Heart right ventricle (tissue), 16 donors: ENCODE measurements at regions not wholly inside any gene's neighbourhood (a gene's known extent, or its start where the extent isn't known, plus 50 kb on each side); places are given as distances from the start of the nearest gene placed in this dataset.

Source experiments
- ATAC-seq, 8 donors: fragments of 200-7000 bp; cut with Tn5 transposase; one replicate each; pipeline ENCODE4 v1.9.1; 2020; ENCODE audit warnings: mild to moderate bottlenecking in 8 of 8, moderate library complexity in 8 of 8, moderate number of reproducible peaks in 1 of 8
- DNase-seq, 2 donors: peaks; one replicate each; pipeline ENCODE4 v3.0.0-alpha.2; 2020
- H3K27ac ChIP-seq, 10 donors: fragments of 200-600 bp; sonication (generic) in 2 of 10; one replicate each; pipeline versions ENCODE4 v1.5.0 to v1.8.0; 2020 to 2022; ENCODE audit warnings: mild to moderate bottlenecking in 3 of 10
- H3K27me3 ChIP-seq, 7 donors: fragments of 200-600 bp; one replicate each; pipeline ENCODE4 v1.8.0; 2021 to 2022; ENCODE audit warnings: mild to moderate bottlenecking in 2 of 7
- H3K36me3 ChIP-seq, 9 donors: fragments of 200-600 bp; sonication (generic) in 1 of 9; one replicate each; pipeline versions ENCODE4 v1.5.0 to v1.8.0; 2020 to 2022; ENCODE audit warnings: mild to moderate bottlenecking in 2 of 9
- H3K4me1 ChIP-seq, 9 donors: fragments of 200-600 bp; sonication (generic) in 1 of 9; one replicate each; pipeline versions ENCODE4 v1.5.0 to v1.8.0; 2020 to 2022; ENCODE audit warnings: mild to moderate bottlenecking in 4 of 9
- H3K4me3 ChIP-seq, 10 donors: fragments of 200-600 bp; sonication (generic) in 2 of 10; one replicate each; pipeline versions ENCODE4 v1.5.0 to v1.8.0; 2020 to 2022; ENCODE audit warnings: mild to moderate bottlenecking in 7 of 10, moderate library complexity in 2 of 10
- H3K9me3 ChIP-seq, 11 donors: fragments of 200-600 bp in 10 of 11; sonication (generic) in 2 of 11; one replicate each; pipeline versions ENCODE4 v1.5.0 to v1.8.0; 2013 to 2022; ENCODE audit warnings: mild to moderate bottlenecking in 2 of 11, control low read depth in 1 of 11, moderate library complexity in 1 of 11
- WGBS, 2 donors: extraction: QIAGEN DNeasy Blood & Tissue Kit; methylation state at CpG; one replicate each; pipeline ENCODE4 v1.1.7; 2013; ENCODE audit warnings: inconsistent platforms in 1 of 2; 5-methylcytosine and 5-hydroxymethylcytosine counted together
- intact Hi-C, 10 donors: fragments of 100-400 bp; cut with DNase I; formaldehyde crosslinking; loops; one replicate each; pipeline versions ENCODE4 v1.11.1 to v1.14.2; 2022
- TF ChIP-seq, protein P1 (sequence below), 9 donors: fragments of 200-600 bp; sonication (generic) in 2 of 9; IDR thresholded peaks; one replicate each; pipeline versions ENCODE4 v1.5.0 to v1.8.0; 2021 to 2022; ENCODE audit warnings: antibody characterized with exemption in 9 of 9, mild to moderate bottlenecking in 5 of 9, moderate library complexity in 1 of 9
- donor health status: Arrhythmogenic right ventricular cardiomyopathy.
- donor health status: ischemic (EF 13 %, LVEDD 7.1; RV severe dilation, severe dysfunction).
- donor health status: healthy with polysubstance abuse.
- donor health status: DM: no; HTN: yes; CAD: no.
- donor health status: DM: no; HTN: no; CAD: no.
- donor health status: ischemic (EF 25% LVEDD 6.9; RV normal size, moderate dysfunction).
- donor health status: ischemic (EF 25% LVEDD 5.7; RV mildly dilated, moderate dysfunction).
- donor health status: healthy.
- donor health status: DM: yes; HTN: yes; CAD: no.
- donor health status: Ischemic cardiomyopathy.
- donor health status: ischemic (EF 35%, LVEDD 5.7; RV mildly dilated, moderate dysfunction).
- donor health status: nonischemic (EF 11% LVEDD 7.7; RV severe dilation, severe dysfunction).
- donor health status: DM: yes; HTN: yes; CAD: no.
- donor health status: PGD.
- donor health status: ischemic (EF 29% LVEDD 5.4; RV normal size, mild dysfunction).
- donor health status: nonischemic (EF 23%, LVEDD 6.1; RV moderate dilation, normal function).

GRCh38 chr13:82571653-82572052 lies 1310.6 kb downstream of the SLITRK1 start:
- TF ChIP-seq, protein P1, sequence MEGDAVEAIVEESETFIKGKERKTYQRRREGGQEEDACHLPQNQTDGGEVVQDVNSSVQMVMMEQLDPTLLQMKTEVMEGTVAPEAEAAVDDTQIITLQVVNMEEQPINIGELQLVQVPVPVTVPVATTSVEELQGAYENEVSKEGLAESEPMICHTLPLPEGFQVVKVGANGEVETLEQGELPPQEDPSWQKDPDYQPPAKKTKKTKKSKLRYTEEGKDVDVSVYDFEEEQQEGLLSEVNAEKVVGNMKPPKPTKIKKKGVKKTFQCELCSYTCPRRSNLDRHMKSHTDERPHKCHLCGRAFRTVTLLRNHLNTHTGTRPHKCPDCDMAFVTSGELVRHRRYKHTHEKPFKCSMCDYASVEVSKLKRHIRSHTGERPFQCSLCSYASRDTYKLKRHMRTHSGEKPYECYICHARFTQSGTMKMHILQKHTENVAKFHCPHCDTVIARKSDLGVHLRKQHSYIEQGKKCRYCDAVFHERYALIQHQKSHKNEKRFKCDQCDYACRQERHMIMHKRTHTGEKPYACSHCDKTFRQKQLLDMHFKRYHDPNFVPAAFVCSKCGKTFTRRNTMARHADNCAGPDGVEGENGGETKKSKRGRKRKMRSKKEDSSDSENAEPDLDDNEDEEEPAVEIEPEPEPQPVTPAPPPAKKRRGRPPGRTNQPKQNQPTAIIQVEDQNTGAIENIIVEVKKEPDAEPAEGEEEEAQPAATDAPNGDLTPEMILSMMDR (IDR thresholded peaks at IDR 0.05): no peak
- Histone ChIP-seq H3K36me3 (no peaks in the 10 kb centered on the region), H3K4me1 (no peaks in the 10 kb centered on the region), H3K4me3 (no peak overlapping the region), H3K9me3 (peaks cover 0 to 21% (median 0%) of the 10 kb centered on the region in 11 donors), H3K27ac (no peak overlapping the region), H3K27me3 (no peaks in the 10 kb centered on the region)
- DNase-seq (no peak), ATAC-seq (no peak)
- 60 to 71% methylated on average over 3 of the region's 3 CpGs for WGBS, 2 donors
- intact Hi-C loops: no loop called here

DNA sequence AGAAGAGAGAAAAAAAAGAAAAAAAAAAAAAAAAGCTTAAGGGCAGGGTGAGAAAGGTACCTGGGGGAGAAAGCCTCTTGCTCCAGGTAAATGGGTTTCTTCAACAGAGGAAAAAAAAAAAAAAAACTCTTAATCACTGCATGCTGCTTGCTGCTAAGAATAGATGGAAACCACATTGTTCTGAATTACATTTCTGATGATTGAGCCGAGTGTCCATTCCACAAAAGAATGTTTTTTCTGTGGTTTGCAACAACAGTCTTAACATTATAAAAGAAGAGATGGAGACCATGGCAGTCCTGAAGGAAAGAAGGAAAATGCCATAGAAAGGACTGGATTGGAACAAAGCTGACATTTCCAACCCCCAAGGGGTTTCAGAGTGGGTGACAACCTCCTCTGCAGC lies 1312.7 kb downstream of the SLITRK1 start:
- TF ChIP-seq, protein P1 (IDR thresholded peaks at IDR 0.05): no peak
- DNase-seq (no peak), ATAC-seq (no peak)

DNA sequence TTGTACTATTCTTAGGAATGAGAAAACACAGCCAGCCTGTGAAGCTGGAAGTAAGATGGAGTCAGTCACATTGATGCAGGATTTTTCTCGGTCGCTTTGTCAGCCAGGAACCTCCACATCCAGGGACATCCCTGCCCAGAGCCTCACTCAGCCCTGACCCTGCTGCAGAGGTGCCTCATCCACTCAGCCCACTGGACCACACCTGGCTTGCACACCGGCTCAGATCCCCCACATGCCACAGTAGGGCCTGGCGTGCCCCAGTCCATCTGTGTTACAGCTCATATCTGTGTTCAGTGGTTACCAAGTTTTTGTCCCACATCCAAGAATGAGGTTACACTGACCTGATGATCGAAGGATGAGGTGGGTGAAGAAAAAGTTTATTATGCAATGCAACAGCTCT lies 1315.4 kb downstream of the SLITRK1 start:
- no peak for DNase-seq
- no peak for ATAC-seq
- 71 to 80% methylated on average over 5 of the region's 5 CpGs for WGBS, 2 donors
- intact Hi-C loops: no loop called here
- H3K27ac ChIP-seq: no peak overlapping the region
- TF ChIP-seq, protein P1 (IDR thresholded peaks at IDR 0.05): no peak
- H3K4me3 ChIP-seq: no peak overlapping the region
- peaks cover 0 to 2% (median 0%) of the 10 kb centered on the region in 11 donors for H3K9me3 ChIP-seq
- no peaks in the 10 kb centered on the region for H3K27me3 ChIP-seq
- no peaks in the 10 kb centered on the region for H3K4me1 ChIP-seq
- no peaks in the 10 kb centered on the region for H3K36me3 ChIP-seq

More for the DNA sequence above, 1312.7 kb downstream of the SLITRK1 start:
- 68 to 76% methylated on average over 1 of the region's 1 CpG for WGBS, 2 donors
- Histone ChIP-seq H3K36me3 (no peaks in the 10 kb centered on the region), H3K4me3 (no peak overlapping the region), H3K27ac (no peak overlapping the region), H3K9me3 (peaks cover 0 to 11% (median 0%) of the 10 kb centered on the region in 11 donors), H3K27me3 (no peaks in the 10 kb centered on the region), H3K4me1 (no peaks in the 10 kb centered on the region)
- intact Hi-C loops: no loop called here

GRCh38 chr13:82565201-82565600 lies 1317.1 kb downstream of the SLITRK1 start:
- ATAC-seq: no peak
- 55 to 56% methylated on average over 7 of the region's 7 CpGs for WGBS, 2 donors
- TF ChIP-seq, protein P1 (IDR thresholded peaks at IDR 0.05): no peak

More at GRCh38 chr13:82565201-82565600, 1317.1 kb downstream of the SLITRK1 start:
- Histone ChIP-seq H3K4me1 (no peaks in the 10 kb centered on the region), H3K27ac (no peak overlapping the region), H3K27me3 (no peaks in the 10 kb centered on the region), H3K36me3 (no peaks in the 10 kb centered on the region), H3K9me3 (peaks cover 0 to 2% (median 0%) of the 10 kb centered on the region in 11 donors), H3K4me3 (no peak overlapping the region)
- no peak for DNase-seq
- intact Hi-C loops: no loop called here
